Ascending aorta (tissue), 2 donors: ENCODE measurements at regions not wholly inside any gene's neighbourhood (a gene's known extent, or its start where the extent isn't known, plus 50 kb on each side); places are given as distances from the start of the nearest gene placed in this dataset.

Experiments used
- DNase-seq, 2 donors: peaks; one replicate each; pipeline ENCODE4 v3.0.0-alpha.2; 2019; ENCODE audit warnings: low spot score in 2 of 2
- H3K27ac ChIP-seq, 2 donors: fragments of 200-600 bp; sonication (generic); one replicate each; pipeline ENCODE4 v1.5.1; 2016 to 2017; ENCODE audit warnings: mild to moderate bottlenecking in 1 of 2
- H3K27me3 ChIP-seq: fragments of 200-600 bp; sonication (generic); one replicate; pipeline ENCODE4 v1.5.1; 2017
- H3K36me3 ChIP-seq, 2 donors: fragments of 200-600 bp; sonication (generic); one replicate each; pipeline ENCODE4 v1.5.1; 2016
- H3K4me1 ChIP-seq, 2 donors: fragments of 200-600 bp; sonication (generic); one replicate each; pipeline ENCODE4 v1.5.1; 2016 to 2017; ENCODE audit warnings: mild to moderate bottlenecking in 1 of 2
- H3K4me3 ChIP-seq, 2 donors: fragments of 200-600 bp; sonication (generic); one replicate each; pipeline ENCODE4 v1.5.1; 2016 to 2017; ENCODE audit warnings: mild to moderate bottlenecking in 1 of 2
- H3K9me3 ChIP-seq, 2 donors: fragments of 200-600 bp; sonication (generic); one replicate each; pipeline ENCODE4 v1.5.1; 2016
- intact Hi-C: fragments of 100-400 bp; cut with DNase I; formaldehyde crosslinking; loops from one replicate; pipeline ENCODE4 v1.15.1; 2023
- TF ChIP-seq, protein P1 (sequence below), 3 experiments: fragments of 200-600 bp in 2 of 3; fragments of 450-650 bp in 1 of 3; sonication (generic) in 2 of 3; IDR thresholded peaks; one replicate each; pipeline ENCODE4 v1.5.1; 2016 to 2019; ENCODE audit warnings: antibody characterized with exemption in 3 of 3, mild to moderate bottlenecking in 1 of 3, moderate library complexity in 1 of 3

GRCh38 chr13:80177327-80177726 is 163.6 kb downstream of the SPRY2 start:
- Histone ChIP-seq H3K4me1 (no peaks in the 10 kb centered on the region), H3K36me3 (no peaks in the 10 kb centered on the region), H3K27me3 (no peaks in the 10 kb centered on the region), H3K27ac (no peak overlapping the region), H3K9me3 (no peaks in the 10 kb centered on the region), H3K4me3 (no peak overlapping the region)
- intact Hi-C loops: no loop called here
- TF ChIP-seq, protein P1, sequence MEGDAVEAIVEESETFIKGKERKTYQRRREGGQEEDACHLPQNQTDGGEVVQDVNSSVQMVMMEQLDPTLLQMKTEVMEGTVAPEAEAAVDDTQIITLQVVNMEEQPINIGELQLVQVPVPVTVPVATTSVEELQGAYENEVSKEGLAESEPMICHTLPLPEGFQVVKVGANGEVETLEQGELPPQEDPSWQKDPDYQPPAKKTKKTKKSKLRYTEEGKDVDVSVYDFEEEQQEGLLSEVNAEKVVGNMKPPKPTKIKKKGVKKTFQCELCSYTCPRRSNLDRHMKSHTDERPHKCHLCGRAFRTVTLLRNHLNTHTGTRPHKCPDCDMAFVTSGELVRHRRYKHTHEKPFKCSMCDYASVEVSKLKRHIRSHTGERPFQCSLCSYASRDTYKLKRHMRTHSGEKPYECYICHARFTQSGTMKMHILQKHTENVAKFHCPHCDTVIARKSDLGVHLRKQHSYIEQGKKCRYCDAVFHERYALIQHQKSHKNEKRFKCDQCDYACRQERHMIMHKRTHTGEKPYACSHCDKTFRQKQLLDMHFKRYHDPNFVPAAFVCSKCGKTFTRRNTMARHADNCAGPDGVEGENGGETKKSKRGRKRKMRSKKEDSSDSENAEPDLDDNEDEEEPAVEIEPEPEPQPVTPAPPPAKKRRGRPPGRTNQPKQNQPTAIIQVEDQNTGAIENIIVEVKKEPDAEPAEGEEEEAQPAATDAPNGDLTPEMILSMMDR (IDR thresholded peaks at IDR 0.05): no peak
- DNase-seq: no peak

- no peak overlapping the region for H3K27ac ChIP-seq
- H3K27me3 ChIP-seq: no peaks in the 10 kb centered on the region
- H3K9me3 ChIP-seq: no peaks in the 10 kb centered on the region
- H3K4me3 ChIP-seq: no peak overlapping the region
- TF ChIP-seq, protein P1 (IDR thresholded peaks at IDR 0.05): no peak
- no peaks in the 10 kb centered on the region for H3K36me3 ChIP-seq
- intact Hi-C loops: no loop called here
- DNase-seq: no peak
- no peaks in the 10 kb centered on the region for H3K4me1 ChIP-seq
These were observed 167.7 kb downstream of the SPRY2 start for GRCh38 chr13:80173224-80173623.

DNA sequence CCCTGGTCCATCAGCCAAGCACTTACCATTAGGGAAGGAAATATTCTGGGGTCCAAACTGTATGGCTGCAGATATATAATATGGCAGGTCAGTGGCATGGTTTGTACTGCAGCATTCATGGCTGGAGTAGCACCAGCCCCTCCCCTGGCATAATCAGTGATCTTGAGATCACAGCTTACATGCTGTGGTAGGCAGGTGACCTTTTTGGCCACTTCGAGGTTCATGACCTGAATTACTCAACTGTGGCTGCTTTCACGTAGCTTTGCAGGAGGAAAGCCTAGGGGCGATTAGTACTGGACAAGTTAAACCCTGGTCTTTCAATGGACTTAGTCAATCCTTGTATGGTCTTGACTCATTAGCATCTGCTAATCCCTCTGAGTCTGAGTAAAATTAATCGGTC is 169.8 kb downstream of the SPRY2 start:
- Histone ChIP-seq H3K36me3 (no peaks in the 10 kb centered on the region), H3K27ac (no peak overlapping the region), H3K27me3 (no peaks in the 10 kb centered on the region), H3K9me3 (no peaks in the 10 kb centered on the region), H3K4me1 (no peaks in the 10 kb centered on the region), H3K4me3 (no peak overlapping the region)
- TF ChIP-seq, protein P1 (IDR thresholded peaks at IDR 0.05): no peak
- intact Hi-C loops: no loop called here
- no peak for DNase-seq

- H3K4me1 ChIP-seq: no peaks in the 10 kb centered on the region
- DNase-seq: no peak
- TF ChIP-seq, protein P1 (IDR thresholded peaks at IDR 0.05): no peak
- intact Hi-C loops: no loop called here
- no peaks in the 10 kb centered on the region for H3K36me3 ChIP-seq
- no peak overlapping the region for H3K4me3 ChIP-seq
- no peak overlapping the region for H3K27ac ChIP-seq
- H3K27me3 ChIP-seq: no peaks in the 10 kb centered on the region
- H3K9me3 ChIP-seq: no peaks in the 10 kb centered on the region
These were observed 172.7 kb downstream of the SPRY2 start for GRCh38 chr13:80168089-80168850.

GRCh38 chr13:80166352-80166751 is 174.6 kb downstream of the SPRY2 start:
- intact Hi-C loops: no loop called here
- H3K4me3 ChIP-seq: no peak overlapping the region
- no peak overlapping the region for H3K27ac ChIP-seq
- H3K27me3 ChIP-seq: no peaks in the 10 kb centered on the region
- TF ChIP-seq, protein P1 (IDR thresholded peaks at IDR 0.05): no peak
- no peaks in the 10 kb centered on the region for H3K9me3 ChIP-seq
- H3K4me1 ChIP-seq: no peaks in the 10 kb centered on the region
- DNase-seq: no peak
- no peaks in the 10 kb centered on the region for H3K36me3 ChIP-seq
